HCT116 (cell line): ENCODE measurements at regions not wholly inside any gene's neighbourhood (a gene's known extent, or its start where the extent isn't known, plus 50 kb on each side); places are given as distances from the start of the nearest gene placed in this dataset.

Experiments
- ATAC-seq: fragments of 200-7000 bp; cut with Tn5 transposase; 2 replicates; pipeline ENCODE4 v1.9.1; 2020; ENCODE audit warnings: mild to moderate bottlenecking, moderate library complexity
- BruUV-seq: library from RNA; stranded (reverse); fragments of 400-500 nt; replicated peaks from 2 replicates; lab custom pipeline; 2021; lab: Mats Ljungman, UMichigan
- CTCF ChIA-PET: fragments of 300-600 bp; sonication (Branson Sonifier 250); formaldehyde crosslinking; loops from one replicate; lab custom pipeline; 2021; ENCODE audit warnings: antibody characterized with exemption; lab: Charles Lee
- POLR2A ChIA-PET: fragments of 300-600, 350-600 bp; sonication (Branson Sonifier 250); formaldehyde crosslinking; loops from one replicate; lab custom pipeline; 2021; ENCODE audit warnings: antibody characterized with exemption; lab: Charles Lee
- RAD21 ChIA-PET, 2 experiments: fragments of 300-600 bp; sonication (Branson Sonifier 250); formaldehyde crosslinking; loops; one replicate each; lab custom pipeline; 2023; ENCODE audit warnings: low total read pairs in 2 of 2; ENCODE audit not compliant: uncharacterized antibody in 2 of 2, unreplicated experiment in 2 of 2, low non-redundant PET in 1 of 2; lab: Charles Lee
- DNase-seq: peaks from one replicate; pipeline ENCODE4 v3.0.0-alpha.2; 2010; ENCODE audit warnings: low read depth, low spot score
- H2AFZ ChIP-seq: fragments of 200-600 bp; shearing (Covaris generic), sonication (generic); 2 replicates; pipeline ENCODE4 v1.6.1; 2017; ENCODE audit warnings: low read depth, mixed run types, mixed read lengths, antibody characterized with exemption, low read length; ENCODE audit not compliant: poor library complexity, severe bottlenecking
- H3K27ac ChIP-seq: 2 replicates; pipeline ENCODE4 v1.5.1; 2012; ENCODE audit warnings: low read depth, low read length
- H3K27me3 ChIP-seq: fragments of 200-600 bp; sonication (generic); 2 replicates; pipeline ENCODE4 v1.6.1; 2016; ENCODE audit warnings: mixed run types, low read length, mixed read lengths; ENCODE audit not compliant: insufficient read depth
- H3K36me3 ChIP-seq, 2 experiments: fragments of 200-500 bp in 1 of 2; fragments of 200-600 bp in 1 of 2; sonication (Bioruptor generic) in 1 of 2; sonication (generic) in 1 of 2; 2 replicates each; pipeline versions ENCODE4 v1.5.1 to v1.6.1; 2014 to 2016; ENCODE audit warnings: low read length in 2 of 2, inconsistent platforms in 1 of 2, mixed read lengths in 1 of 2, mixed run types in 1 of 2; ENCODE audit not compliant: insufficient read depth in 2 of 2, control insufficient read depth in 1 of 2
- H3K4me1 ChIP-seq, 2 experiments: fragments of 200-600 bp in 1 of 2; sonication (generic) in 1 of 2; 2 replicates each; pipeline versions ENCODE4 v1.5.1 to v1.6.1; 2012 to 2017; ENCODE audit warnings: low read length in 2 of 2, inconsistent platforms in 1 of 2, mild to moderate bottlenecking in 1 of 2, mixed read lengths in 1 of 2, mixed run types in 1 of 2, moderate library complexity in 1 of 2; ENCODE audit not compliant: insufficient read depth in 2 of 2, control insufficient read depth in 1 of 2
- H3K4me2 ChIP-seq: fragments of 200-600 bp; sonication (generic); 2 replicates; pipeline ENCODE4 v1.6.1; 2017; ENCODE audit warnings: mixed run types, low read length, mixed read lengths
- H3K4me3 ChIP-seq, 2 experiments: fragments of 200-600 bp in 1 of 2; sonication (generic) in 1 of 2; replicated peaks in 1 of 2; 2 replicates each; pipeline ENCODE4 v1.5.1; 2011 to 2016; ENCODE audit warnings: low read length in 2 of 2, control low read depth in 1 of 2, low read depth in 1 of 2, mild to moderate bottlenecking in 1 of 2, mixed read lengths in 1 of 2, mixed run types in 1 of 2
- H3K79me2 ChIP-seq: fragments of 200-600 bp; sonication (generic); 2 replicates; pipeline ENCODE4 v1.6.1; 2017; ENCODE audit warnings: mild to moderate bottlenecking, mixed run types, low read length, moderate library complexity, mixed read lengths; ENCODE audit not compliant: insufficient read depth
- H3K9ac ChIP-seq: fragments of 200-600 bp; sonication (generic); 2 replicates; pipeline ENCODE4 v1.6.1; 2016; ENCODE audit warnings: low read length, mixed read lengths
- H3K9me2 ChIP-seq: fragments of 200-600 bp; sonication (generic), shearing (Covaris generic); 2 replicates; pipeline ENCODE4 v1.6.1; 2017; ENCODE audit warnings: mixed run types, mild to moderate bottlenecking, moderate library complexity; ENCODE audit not compliant: insufficient read depth
- H3K9me3 ChIP-seq, 2 experiments: fragments of 200-500 bp in 1 of 2; fragments of 200-600 bp in 1 of 2; sonication (Bioruptor generic) in 1 of 2; sonication (generic) in 1 of 2; 2 replicates each; pipeline ENCODE4 v1.6.1; 2014 to 2017; ENCODE audit warnings: low read length in 2 of 2, mixed read lengths in 2 of 2, inconsistent platforms in 1 of 2, low read depth in 1 of 2, mild to moderate bottlenecking in 1 of 2, mixed run types in 1 of 2, moderate library complexity in 1 of 2; ENCODE audit not compliant: control insufficient read depth in 1 of 2, insufficient read depth in 1 of 2
- H4K20me1 ChIP-seq: fragments of 200-600 bp; sonication (generic), shearing (Covaris generic); 2 replicates; pipeline ENCODE4 v1.6.1; 2017; ENCODE audit warnings: mixed run types, mild to moderate bottlenecking, moderate library complexity; ENCODE audit not compliant: insufficient read depth
- EZH2 ChIP-seq: fragments of 200-600 bp; sonication (generic); IDR thresholded peaks from 2 replicates; pipeline ENCODE4 v1.6.1; 2017; ENCODE audit warnings: antibody characterized with exemption, mixed run types
- POLR2A ChIP-seq: IDR thresholded peaks from 2 replicates; pipeline ENCODE4 v1.7.0; 2011; ENCODE audit warnings: borderline replicate concordance; ENCODE audit not compliant: insufficient read depth, insufficient read length; ENCODE audit errors: extremely low read depth
- POLR2AphosphoS5 ChIP-seq: IDR thresholded peaks from 2 replicates; pipeline ENCODE4 v1.6.1; 2011; ENCODE audit warnings: mild to moderate bottlenecking, low read depth, low read length, moderate library complexity
- SRF ChIP-seq: IDR thresholded peaks from 2 replicates; pipeline ENCODE4 v1.6.1; 2012; ENCODE audit warnings: low read depth
- ZNF274 ChIP-seq: fragments of 200-500 bp; sonication (Bioruptor generic); IDR thresholded peaks from 2 replicates; pipeline ENCODE4 v1.6.1; 2014; ENCODE audit warnings: mild to moderate bottlenecking, low read depth, low read length, inconsistent platforms
- intact Hi-C: fragments of 100-400 bp; cut with micrococcal nuclease; formaldehyde crosslinking; loops from 2 replicates; pipeline ENCODE4 v1.10.0; 2022

DNA sequence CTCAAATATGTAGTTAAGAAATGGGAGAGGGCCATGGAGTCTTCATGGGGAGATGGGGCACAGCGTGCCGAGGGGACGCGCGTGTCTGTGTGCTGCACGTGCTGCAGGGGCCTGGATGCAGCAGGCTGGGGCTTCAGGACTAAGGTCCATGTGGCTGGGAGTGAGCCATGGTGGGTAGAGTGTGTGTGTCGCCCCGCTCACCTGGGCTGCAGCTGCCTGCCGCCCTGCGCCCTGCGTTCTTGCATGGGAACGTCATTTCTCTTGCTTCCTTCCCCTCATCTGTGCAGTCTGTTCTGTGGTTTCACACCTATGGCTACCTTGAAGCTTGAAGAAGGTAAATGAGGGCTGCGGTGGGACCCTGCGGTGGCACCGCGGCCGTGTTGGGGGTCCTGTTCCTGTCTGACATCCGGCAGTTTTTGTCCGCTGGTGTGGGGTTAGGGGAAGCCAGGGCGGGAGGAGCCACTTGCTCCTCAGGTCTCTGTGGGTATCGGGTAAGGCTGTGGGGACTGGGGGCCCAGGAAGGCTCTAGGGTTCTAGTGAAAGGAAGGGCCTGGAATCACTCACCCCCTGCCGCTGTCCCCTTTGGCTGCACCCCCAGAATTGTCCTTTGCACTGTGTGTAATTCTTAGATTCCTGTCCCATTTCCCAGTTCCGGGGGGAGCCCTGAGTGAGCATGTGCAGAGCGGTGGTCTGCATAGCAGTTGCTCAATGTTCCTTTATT, 54.1 kb upstream of the HS6ST1 start:
- H3K27ac ChIP-seq = no peak overlapping the region
- H3K4me2 ChIP-seq = no peak overlapping the region
- BruUV-seq = no TSS peak
- no peaks in the 10 kb centered on the region for H3K36me3 ChIP-seq
- no peaks in the 10 kb centered on the region for H3K9me2 ChIP-seq
- no peaks in the 10 kb centered on the region for H3K27me3 ChIP-seq
- peaks cover 4 to 6% of the 10 kb centered on the region in 2 experiments; a peak in 3 of 4 replicates for H3K4me1 ChIP-seq
- intact Hi-C loops = no loop called here
- no peak for DNase-seq
- POLR2A ChIA-PET = no interaction called here
- H3K9ac ChIP-seq = no peak overlapping the region
- RAD21 ChIA-PET = no interaction called here
- no peak overlapping the region for H3K4me3 ChIP-seq
- no peaks in the 10 kb centered on the region for H3K9me3 ChIP-seq
- no peaks in the 10 kb centered on the region for H3K79me2 ChIP-seq
- CTCF ChIA-PET = no interaction called here
- H2AFZ ChIP-seq = no peak overlapping the region
- TF ChIP-seq POLR2A (no peak), EZH2 (no peak), POLR2AphosphoS5 (no peak), SRF (no peak), ZNF274 (no peak)
- no peak for ATAC-seq
- no peaks in the 10 kb centered on the region for H4K20me1 ChIP-seq

DNA sequence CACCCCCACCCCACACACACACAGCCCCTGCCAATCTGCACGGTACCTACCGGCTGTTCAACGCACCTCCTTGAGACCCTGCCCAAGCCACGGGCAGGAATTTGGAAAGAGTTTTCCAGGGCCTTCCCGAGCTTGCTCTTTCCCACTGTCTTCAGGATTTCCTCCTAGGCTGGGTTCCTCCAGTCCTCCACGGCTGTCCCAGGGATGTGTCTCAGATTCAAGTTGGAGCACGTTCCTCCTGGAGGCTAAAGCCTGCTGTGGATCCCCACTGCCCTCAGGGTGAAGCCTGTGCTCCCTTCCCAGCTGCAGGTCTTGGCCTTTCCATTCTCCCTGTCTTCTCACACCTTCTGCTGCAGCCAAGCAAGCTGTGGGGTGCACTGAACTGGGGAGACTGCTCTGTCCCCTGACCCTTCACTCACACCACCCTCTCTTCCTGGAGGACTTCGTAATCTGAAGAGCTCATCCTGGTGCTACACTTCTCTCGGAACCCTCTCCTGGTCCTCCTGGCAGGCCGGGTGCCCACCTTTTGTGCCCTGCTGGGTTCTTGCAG, 54.9 kb upstream of the HS6ST1 start:
- Histone ChIP-seq H4K20me1 (no peaks in the 10 kb centered on the region), H2AFZ (no peak overlapping the region), H3K9me2 (no peaks in the 10 kb centered on the region), H3K4me2 (no peak overlapping the region), H3K9ac (no peak overlapping the region), H3K4me3 (no peak overlapping the region), H3K27me3 (no peaks in the 10 kb centered on the region), H3K27ac (no peak overlapping the region), H3K36me3 (no peaks in the 10 kb centered on the region), H3K79me2 (no peaks in the 10 kb centered on the region), H3K4me1 (peaks cover 4 to 6% of the 10 kb centered on the region in 2 experiments; a peak in 3 of 4 replicates), H3K9me3 (no peaks in the 10 kb centered on the region)
- RAD21 ChIA-PET = no interaction called here
- BruUV-seq = no TSS peak
- DNase-seq = no peak
- intact Hi-C loops = no loop called here
- no peak for TF ChIP-seq POLR2A
- CTCF ChIA-PET = no interaction called here
- no peak for ATAC-seq
- POLR2A ChIA-PET = no interaction called here
